GM19099 (cell line): ENCODE measurements at regions not wholly inside any gene's neighbourhood (a gene's known extent, or its start where the extent isn't known, plus 50 kb on each side); places are given as distances from the start of the nearest gene placed in this dataset.
A peak's percentile ranks its signal among the peaks of the same experiment; 100 is the strongest.

ENCODE experiments used
- POLR2A ChIP-seq: IDR thresholded peaks from 3 replicates; pipeline ENCODE4 v1.6.1; 2011; ENCODE audit warnings: low read depth; ENCODE audit not compliant: insufficient read length; ENCODE audit errors: extremely low read depth

- no peak for TF ChIP-seq POLR2A
These were observed 97.8 kb downstream of the ZNF674 start for GRCh38 chrX:46447384-46447783.

GRCh38 chrX:46446727-46447378, 98.4 kb downstream of the ZNF674 start:
- TF ChIP-seq POLR2A: peak; percentile 75

- no peak for TF ChIP-seq POLR2A
These were observed 101.2 kb downstream of the ZNF674 start for GRCh38 chrX:46444011-46444410.

GRCh38 chrX:46436744-46437143, 108.5 kb downstream of the ZNF674 start:
- no peak for TF ChIP-seq POLR2A

- TF ChIP-seq POLR2A: no peak
These were observed 111.3 kb downstream of the ZNF674 start for GRCh38 chrX:46433892-46434291.

GRCh38 chrX:46408553-46409407, 136.4 kb downstream of the ZNF674 start:
- TF ChIP-seq POLR2A: no peak

- TF ChIP-seq POLR2A: no peak
These were observed 137.5 kb downstream of the ZNF674 start for GRCh38 chrX:46407753-46408130.

GRCh38 chrX:46407036-46407752, 138.0 kb downstream of the ZNF674 start:
- TF ChIP-seq POLR2A: no peak

- TF ChIP-seq POLR2A: no peak
These were observed 140.4 kb downstream of the ZNF674 start for GRCh38 chrX:46404774-46405173.

- TF ChIP-seq POLR2A: no peak
These were observed 144.4 kb downstream of the ZNF674 start for GRCh38 chrX:46400530-46401443.

GRCh38 chrX:46398874-46399273, 146.3 kb downstream of the ZNF674 start:
- no peak for TF ChIP-seq POLR2A

- TF ChIP-seq POLR2A: no peak
These were observed 147.1 kb downstream of the ZNF674 start for GRCh38 chrX:46398126-46398525.

- TF ChIP-seq POLR2A: no peak
These were observed 158.7 kb downstream of the ZNF674 start for GRCh38 chrX:46386511-46386910.

- TF ChIP-seq POLR2A: no peak
These were observed 162.2 kb downstream of the ZNF674 start for GRCh38 chrX:46383006-46383405.

- TF ChIP-seq POLR2A: no peak
These were observed 162.6 kb downstream of the ZNF674 start for GRCh38 chrX:46382595-46382994.
